ENCODE measurements at regions not wholly inside any gene's neighbourhood (a gene's known extent, or its start where the extent isn't known, plus 50 kb on each side); places are given as distances from the start of the nearest gene placed in this dataset.

GRCh38 chr2:176639671-176640070, 370.4 kb downstream of the MTX2 start:
- in situ Hi-C loops (cut with MboI; ENCODE audit: low sequenced_read_pairs): no loop called here

- in situ Hi-C loops (cut with MboI; ENCODE audit: low sequenced_read_pairs): no loop called here
Observed at GRCh38 chr2:176641436-176641835, 372.2 kb downstream of the MTX2 start.

GRCh38 chr2:176642074-176642473, 372.8 kb downstream of the MTX2 start:
- in situ Hi-C loops (cut with MboI; ENCODE audit: low sequenced_read_pairs): no loop called here

GRCh38 chr2:176643646-176644045, 374.4 kb downstream of the MTX2 start:
- in situ Hi-C loops (cut with MboI; ENCODE audit: low sequenced_read_pairs): no loop called here

GRCh38 chr2:176645494-176645893, 376.3 kb downstream of the MTX2 start:
- in situ Hi-C loops (cut with MboI; ENCODE audit: low sequenced_read_pairs): no loop called here

- in situ Hi-C loops (cut with MboI; ENCODE audit: low sequenced_read_pairs): no loop called here
Observed at GRCh38 chr2:176646033-176646615, 376.9 kb downstream of the MTX2 start.

GRCh38 chr2:176647325-176648165, 378.3 kb downstream of the MTX2 start:
- in situ Hi-C loops (cut with MboI; ENCODE audit: low sequenced_read_pairs): no loop called here

GRCh38 chr2:176648700-176649297, 379.6 kb downstream of the MTX2 start:
- in situ Hi-C loops (cut with MboI; ENCODE audit: low sequenced_read_pairs): no loop called here

- in situ Hi-C loops (cut with MboI; ENCODE audit: low sequenced_read_pairs): loop anchor here (25.0 kb wide), 1 partner anchor 513 kb away; the partner anchor contains the start of gene HOXD8
Observed at GRCh38 chr2:176650104-176650837, 381.0 kb downstream of the MTX2 start.

GRCh38 chr2:176650838-176651555, 381.8 kb downstream of the MTX2 start:
- in situ Hi-C loops (cut with MboI; ENCODE audit: low sequenced_read_pairs): loop anchor here (25.0 kb wide), 1 partner anchor 514 kb away; the partner anchor contains the start of gene HOXD8

GRCh38 chr2:176652300-176653182, 383.3 kb downstream of the MTX2 start:
- in situ Hi-C loops (cut with MboI; ENCODE audit: low sequenced_read_pairs): loop anchor here (25.0 kb wide), 1 partner anchor 515 kb away; the partner anchor contains the start of gene HOXD8

GRCh38 chr2:176653479-176654443, 384.5 kb downstream of the MTX2 start:
- in situ Hi-C loops (cut with MboI; ENCODE audit: low sequenced_read_pairs): loop anchor here (25.0 kb wide), 1 partner anchor 516 kb away; the partner anchor contains the start of gene HOXD8

GRCh38 chr2:176656038-176656775, 387.0 kb downstream of the MTX2 start:
- in situ Hi-C loops (cut with MboI; ENCODE audit: low sequenced_read_pairs): loop anchor here (25.0 kb wide), 1 partner anchor 519 kb away; the partner anchor contains the start of gene HOXD8

GRCh38 chr2:176656776-176657140, 387.5 kb downstream of the MTX2 start:
- in situ Hi-C loops (cut with MboI; ENCODE audit: low sequenced_read_pairs): loop anchor here (25.0 kb wide), 1 partner anchor 519 kb away; the partner anchor contains the start of gene HOXD8

GRCh38 chr2:176657393-176657792, 388.2 kb downstream of the MTX2 start:
- in situ Hi-C loops (cut with MboI; ENCODE audit: low sequenced_read_pairs): loop anchor here (25.0 kb wide), 1 partner anchor 520 kb away; the partner anchor contains the start of gene HOXD8

GRCh38 chr2:176658708-176659107, 389.5 kb downstream of the MTX2 start:
- in situ Hi-C loops (cut with MboI; ENCODE audit: low sequenced_read_pairs): loop anchor here (25.0 kb wide), 1 partner anchor 521 kb away; the partner anchor contains the start of gene HOXD8

GRCh38 chr2:176662753-176663152, 393.5 kb downstream of the MTX2 start:
- in situ Hi-C loops (cut with MboI; ENCODE audit: low sequenced_read_pairs): loop anchor here (25.0 kb wide), 1 partner anchor 525 kb away; the partner anchor contains the start of gene HOXD8
